GM04504 (cell line): ENCODE measurements at regions not wholly inside any gene's neighbourhood (a gene's known extent, or its start where the extent isn't known, plus 50 kb on each side); places are given as distances from the start of the nearest gene placed in this dataset.

Experiments
- DNase-seq: peaks from one replicate; pipeline ENCODE4 v3.0.0-alpha.2; 2012; ENCODE audit warnings: low read depth

GRCh38 chr2:157184161-157184895, 73.2 kb upstream of the GALNT5 start:
- no peak for DNase-seq

GRCh38 chr2:157185476-157186227, 71.9 kb upstream of the GALNT5 start:
- DNase-seq: no peak

DNA sequence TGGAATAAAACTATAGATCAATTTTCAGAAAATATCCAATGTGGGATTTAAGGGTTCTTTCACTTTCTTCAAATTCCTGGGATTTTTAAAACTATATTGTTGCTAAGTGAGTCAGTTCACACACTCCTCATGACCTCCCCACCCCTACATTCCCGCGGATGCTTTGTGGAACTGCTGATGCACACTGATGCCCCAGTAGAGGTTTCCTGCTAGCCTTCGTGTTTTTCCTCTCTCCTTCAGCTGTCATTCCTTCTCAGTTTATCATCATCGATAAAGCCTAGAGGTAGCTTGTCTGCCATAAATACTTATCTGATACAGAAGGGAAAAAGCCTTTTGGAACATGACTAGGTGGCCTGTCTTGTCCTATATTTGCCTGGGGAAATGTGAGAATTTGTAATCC, 67.4 kb upstream of the GALNT5 start:
- DNase-seq: no peak

GRCh38 chr2:157191186-157191585, 66.3 kb upstream of the GALNT5 start:
- no peak for DNase-seq

DNA sequence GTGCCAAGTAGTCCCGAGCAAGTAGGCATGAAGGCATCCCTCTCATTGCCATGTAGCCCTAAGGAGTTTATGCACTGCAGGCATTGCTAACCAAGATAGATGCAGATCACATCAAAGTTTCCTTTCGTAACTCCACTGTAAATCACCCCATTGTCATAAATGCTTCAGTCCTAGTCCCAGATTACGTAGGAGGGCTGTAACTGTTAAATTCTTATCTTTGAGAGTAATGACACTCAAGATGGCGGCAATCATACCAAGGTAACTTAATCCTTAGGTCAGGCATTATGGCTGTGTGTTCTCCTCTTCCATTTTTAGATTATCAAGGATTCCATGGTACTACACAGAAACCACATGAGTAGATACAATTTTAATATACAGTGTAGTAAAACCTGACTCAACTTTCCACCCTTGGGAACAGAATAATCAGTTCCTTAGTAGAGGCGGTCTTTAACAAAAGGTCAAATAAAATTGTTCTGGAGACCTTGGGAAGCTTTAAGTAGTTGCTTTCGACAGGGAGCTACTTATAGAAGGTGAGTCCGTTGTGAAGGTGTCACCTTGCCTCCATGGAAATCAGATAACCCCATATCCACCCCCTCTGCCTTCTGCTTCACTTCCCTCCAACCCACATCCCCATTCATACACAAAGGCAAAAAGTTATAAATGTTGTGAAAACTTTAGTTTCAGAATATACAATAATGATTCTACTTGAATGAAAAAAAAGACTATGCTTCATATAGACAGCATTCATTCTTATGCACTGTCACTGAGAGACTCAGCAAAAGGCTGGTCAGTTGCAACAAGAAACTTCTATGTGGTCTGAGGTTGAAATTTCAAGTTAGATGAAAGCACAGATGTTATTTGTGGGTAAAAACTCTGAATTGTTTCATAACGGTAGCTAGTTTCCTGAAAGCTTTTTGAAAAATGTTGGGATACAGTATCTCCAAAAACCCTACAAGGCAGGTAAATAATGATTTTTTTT, 64.8 kb upstream of the GALNT5 start:
- no peak for DNase-seq

DNA sequence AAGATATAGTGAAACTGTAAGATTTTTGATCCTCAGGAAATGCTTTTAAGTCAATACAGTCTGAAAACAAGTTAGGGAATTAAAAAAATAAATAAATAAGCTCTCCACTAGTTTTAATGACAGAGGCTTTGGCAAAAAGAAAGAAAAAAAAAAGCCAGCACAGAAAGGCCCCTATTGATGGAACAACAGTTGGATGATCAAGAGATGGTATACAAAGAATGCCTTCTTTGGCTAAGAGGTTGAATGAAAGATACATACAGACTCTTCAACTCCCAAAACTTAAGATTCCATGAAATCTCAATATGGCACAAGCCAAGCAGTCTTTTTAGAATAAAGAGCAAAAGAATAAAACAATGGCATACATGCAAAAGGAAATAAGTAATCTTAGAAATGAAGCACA, 64.0 kb upstream of the GALNT5 start:
- no peak for DNase-seq

DNA sequence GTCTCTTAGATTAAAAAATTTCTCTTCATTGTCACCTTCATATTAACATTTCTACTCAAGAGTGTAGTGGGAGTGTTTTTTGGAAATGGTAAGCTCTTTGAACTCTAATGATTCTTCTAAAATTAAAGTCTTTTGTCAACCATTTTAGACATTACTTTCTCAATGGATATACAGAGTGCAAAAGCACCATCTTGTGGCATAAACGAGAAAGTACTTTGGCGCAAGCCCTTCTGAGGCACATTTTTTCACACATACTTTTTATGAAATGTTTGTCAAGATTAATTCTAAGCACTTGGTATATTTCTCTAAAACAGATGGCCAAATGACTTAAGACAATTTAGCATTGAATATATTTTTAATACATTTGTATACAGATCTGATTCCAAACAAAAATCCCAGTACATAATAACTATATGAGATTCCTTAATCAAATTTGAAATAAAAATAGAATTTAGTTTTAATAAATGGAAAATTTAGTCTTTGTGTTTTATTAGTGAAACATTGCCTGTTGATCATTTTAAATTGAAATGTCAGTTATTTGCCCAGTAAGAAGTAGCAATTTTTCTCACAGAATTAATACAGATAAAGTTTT, 63.3 kb upstream of the GALNT5 start:
- no peak for DNase-seq

- no peak for DNase-seq
Observed at GRCh38 chr2:157194844-157195243, 62.7 kb upstream of the GALNT5 start.

GRCh38 chr2:157196956-157197355, 60.5 kb upstream of the GALNT5 start:
- no peak for DNase-seq

GRCh38 chr2:157197848-157198247, 59.7 kb upstream of the GALNT5 start:
- no peak for DNase-seq

- DNase-seq: no peak
Observed at GRCh38 chr2:157203651-157204050, 53.9 kb upstream of the GALNT5 start.

GRCh38 chr2:157204401-157204800, 53.1 kb upstream of the GALNT5 start:
- DNase-seq: no peak

- no peak for DNase-seq
Observed at GRCh38 chr2:157206916-157207315, 50.6 kb upstream of the GALNT5 start.
